ENCODE measurements at regions not wholly inside any gene's neighbourhood (a gene's known extent, or its start where the extent isn't known, plus 50 kb on each side); places are given as distances from the start of the nearest gene placed in this dataset.

DNA sequence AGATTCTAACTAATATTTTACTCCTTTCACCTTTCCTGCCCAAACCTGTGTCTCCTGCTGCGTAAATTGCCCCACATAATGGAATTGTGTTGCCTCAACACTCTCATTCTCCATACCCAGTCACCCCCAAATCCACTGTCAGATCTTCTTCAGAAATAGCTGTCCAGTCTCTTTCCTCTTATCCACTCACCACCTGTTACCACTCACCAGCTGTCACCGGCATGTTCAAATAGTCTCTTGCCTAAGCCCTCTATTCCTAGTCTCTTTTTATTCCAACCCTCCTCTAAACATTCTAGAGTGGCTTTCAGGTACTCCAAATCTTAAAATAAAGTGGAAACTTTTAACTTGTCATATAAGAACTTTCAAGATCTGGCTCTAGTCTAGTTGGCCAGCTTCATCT is 262.0 kb upstream of the FBXL7 start:
- Mint-ChIP-seq H3K4me3 (no peak overlapping the region), H3K36me3 (peaks cover 4% of the 10 kb centered on the region), H3K9me3 (peaks cover 25% of the 10 kb centered on the region), H3K27ac (no peak overlapping the region), H3K27me3 (ENCODE audit: low read depth) (no peaks in the 10 kb centered on the region), H3K4me1 (no peaks in the 10 kb centered on the region)
- TF ChIP-seq, protein P1, sequence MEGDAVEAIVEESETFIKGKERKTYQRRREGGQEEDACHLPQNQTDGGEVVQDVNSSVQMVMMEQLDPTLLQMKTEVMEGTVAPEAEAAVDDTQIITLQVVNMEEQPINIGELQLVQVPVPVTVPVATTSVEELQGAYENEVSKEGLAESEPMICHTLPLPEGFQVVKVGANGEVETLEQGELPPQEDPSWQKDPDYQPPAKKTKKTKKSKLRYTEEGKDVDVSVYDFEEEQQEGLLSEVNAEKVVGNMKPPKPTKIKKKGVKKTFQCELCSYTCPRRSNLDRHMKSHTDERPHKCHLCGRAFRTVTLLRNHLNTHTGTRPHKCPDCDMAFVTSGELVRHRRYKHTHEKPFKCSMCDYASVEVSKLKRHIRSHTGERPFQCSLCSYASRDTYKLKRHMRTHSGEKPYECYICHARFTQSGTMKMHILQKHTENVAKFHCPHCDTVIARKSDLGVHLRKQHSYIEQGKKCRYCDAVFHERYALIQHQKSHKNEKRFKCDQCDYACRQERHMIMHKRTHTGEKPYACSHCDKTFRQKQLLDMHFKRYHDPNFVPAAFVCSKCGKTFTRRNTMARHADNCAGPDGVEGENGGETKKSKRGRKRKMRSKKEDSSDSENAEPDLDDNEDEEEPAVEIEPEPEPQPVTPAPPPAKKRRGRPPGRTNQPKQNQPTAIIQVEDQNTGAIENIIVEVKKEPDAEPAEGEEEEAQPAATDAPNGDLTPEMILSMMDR (IDR thresholded peaks at IDR 0.05; ENCODE audit: unreplicated experiment) = no peak
- no peak for DNase-seq (ENCODE audit: low spot score in 2 of 2, unreplicated experiment in 2 of 2)

DNA sequence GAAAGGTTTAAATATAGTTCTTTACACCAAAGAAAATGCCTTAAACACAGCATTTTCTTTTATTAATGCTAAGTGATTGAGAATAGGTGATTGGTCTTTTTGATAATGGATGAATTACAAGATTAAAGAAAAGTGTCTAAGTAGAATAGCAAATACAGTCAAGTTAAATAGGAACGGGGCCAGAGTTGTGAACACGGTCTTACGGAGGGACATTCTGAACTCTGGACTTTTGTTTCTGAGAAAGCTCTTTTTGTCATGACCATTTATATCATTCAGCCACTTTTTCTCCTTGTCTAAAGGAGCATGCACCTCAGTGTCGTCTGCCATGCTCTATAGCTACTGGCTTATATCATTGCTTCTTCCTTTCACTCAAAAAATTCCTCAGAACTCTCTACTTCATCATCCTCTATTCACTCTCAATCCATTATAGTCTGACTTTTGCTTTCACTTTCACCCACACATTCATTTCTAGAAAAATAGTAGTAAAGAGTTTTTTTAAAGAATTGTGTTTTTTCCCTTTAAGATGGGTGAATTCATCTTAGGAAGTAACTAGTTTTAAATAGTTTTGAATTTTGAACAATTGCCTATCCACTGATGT is 263.0 kb upstream of the FBXL7 start:
- DNase-seq (ENCODE audit: low spot score in 2 of 2, unreplicated experiment in 2 of 2) = no peak
- Mint-ChIP-seq H3K36me3 (peaks cover 4% of the 10 kb centered on the region), H3K27ac (no peak overlapping the region), H3K4me3 (no peak overlapping the region), H3K9me3 (peaks cover 27% of the 10 kb centered on the region), H3K27me3 (ENCODE audit: low read depth) (no peaks in the 10 kb centered on the region), H3K4me1 (peaks cover 1% of the 10 kb centered on the region)
- TF ChIP-seq, protein P1 (IDR thresholded peaks at IDR 0.05; ENCODE audit: unreplicated experiment) = no peak

DNA sequence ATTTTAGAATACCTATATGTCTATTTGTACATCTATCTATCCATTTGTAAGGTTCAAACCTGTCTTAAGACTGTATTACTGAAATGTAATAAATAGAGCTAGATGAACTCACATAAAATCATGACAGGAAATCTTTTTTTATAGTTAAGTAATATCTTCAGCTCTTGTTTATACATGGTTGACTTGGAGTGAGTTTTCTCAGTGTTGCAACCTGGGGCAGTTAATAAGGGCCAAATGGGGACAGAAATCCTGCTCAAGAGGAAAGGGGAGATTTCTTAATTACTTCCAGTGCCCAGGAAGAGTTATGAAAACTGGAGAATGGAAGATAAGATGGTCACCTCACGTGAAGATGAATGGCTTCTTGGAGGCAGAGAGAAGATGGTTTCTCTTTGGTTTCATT is 265.1 kb upstream of the FBXL7 start:
- H3K36me3 Mint-ChIP-seq = peaks cover 3% of the 10 kb centered on the region
- H3K27me3 Mint-ChIP-seq (ENCODE audit: low read depth) = no peaks in the 10 kb centered on the region
- TF ChIP-seq, protein P1 (IDR thresholded peaks at IDR 0.05; ENCODE audit: unreplicated experiment) = no peak
- no peak for DNase-seq (ENCODE audit: low spot score in 2 of 2, unreplicated experiment in 2 of 2)
- H3K27ac Mint-ChIP-seq = no peak overlapping the region
- H3K9me3 Mint-ChIP-seq = peaks cover 19% of the 10 kb centered on the region
- peaks cover 1% of the 10 kb centered on the region for H3K4me1 Mint-ChIP-seq
- H3K4me3 Mint-ChIP-seq = no peak overlapping the region

DNA sequence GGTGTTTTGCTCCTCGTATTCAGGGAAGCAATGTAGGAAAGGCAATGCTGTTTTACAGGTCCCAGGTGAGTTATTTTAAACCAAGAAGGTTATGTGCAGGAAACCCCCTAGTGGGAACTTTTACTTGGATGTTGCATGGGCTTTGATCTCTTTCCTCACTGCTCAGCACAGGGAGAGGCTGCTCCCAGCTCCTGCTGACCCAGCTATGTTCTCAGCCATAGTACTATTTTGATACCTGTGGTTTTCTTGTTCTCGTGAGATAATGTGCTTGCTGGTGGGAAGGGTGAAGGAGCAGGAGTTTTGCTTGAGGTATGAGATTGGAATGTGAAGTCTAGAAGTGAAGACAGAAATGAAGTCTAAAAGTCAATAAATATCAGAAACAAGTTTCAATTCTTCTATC is 265.6 kb upstream of the FBXL7 start:
- Mint-ChIP-seq H3K27ac (no peak overlapping the region), H3K36me3 (no peaks in the 10 kb centered on the region), H3K9me3 (peaks cover 14% of the 10 kb centered on the region), H3K4me1 (peaks cover 1% of the 10 kb centered on the region), H3K27me3 (ENCODE audit: low read depth) (no peaks in the 10 kb centered on the region), H3K4me3 (no peak overlapping the region)
- TF ChIP-seq, protein P1 (IDR thresholded peaks at IDR 0.05; ENCODE audit: unreplicated experiment) = no peak
- DNase-seq (ENCODE audit: low spot score in 2 of 2, unreplicated experiment in 2 of 2) = no peak

DNA sequence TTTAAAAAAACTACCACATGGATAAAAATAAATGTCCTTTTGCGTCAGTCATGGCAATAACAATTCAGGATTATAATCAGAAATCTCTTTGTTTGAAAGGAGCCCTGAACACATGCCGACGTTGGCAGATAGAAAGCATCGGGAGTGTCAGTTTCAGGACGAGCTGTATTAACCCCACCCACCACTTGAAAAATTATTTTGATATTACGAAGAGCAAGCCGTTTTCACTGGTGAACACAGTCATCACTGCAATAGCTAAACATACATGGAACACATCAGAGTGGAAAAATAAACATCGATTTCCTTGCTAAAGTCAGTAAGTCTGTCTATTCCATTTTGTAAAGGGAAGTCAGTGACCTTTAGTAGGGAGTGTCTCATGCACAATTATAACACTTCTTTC is 266.4 kb upstream of the FBXL7 start:
- no peak for DNase-seq (ENCODE audit: low spot score in 2 of 2, unreplicated experiment in 2 of 2)
- TF ChIP-seq, protein P1 (IDR thresholded peaks at IDR 0.05; ENCODE audit: unreplicated experiment) = no peak
- Mint-ChIP-seq H3K4me1 (peaks cover 1% of the 10 kb centered on the region), H3K36me3 (no peaks in the 10 kb centered on the region), H3K9me3 (peaks cover 8% of the 10 kb centered on the region), H3K27me3 (ENCODE audit: low read depth) (no peaks in the 10 kb centered on the region), H3K27ac (no peak overlapping the region), H3K4me3 (no peak overlapping the region)

GRCh38 chr5:15222156-15222555 is 277.8 kb upstream of the FBXL7 start:
- no peak overlapping the region for H3K4me3 Mint-ChIP-seq
- H3K9me3 Mint-ChIP-seq = no peaks in the 10 kb centered on the region
- peaks cover under 1% of the 10 kb centered on the region for H3K27me3 Mint-ChIP-seq (ENCODE audit: low read depth)
- DNase-seq (ENCODE audit: low spot score in 2 of 2, unreplicated experiment in 2 of 2) = no peak
- H3K4me1 Mint-ChIP-seq = peaks cover 2% of the 10 kb centered on the region
- no peaks in the 10 kb centered on the region for H3K36me3 Mint-ChIP-seq
- H3K27ac Mint-ChIP-seq = no peak overlapping the region
- TF ChIP-seq, protein P1 (IDR thresholded peaks at IDR 0.05; ENCODE audit: unreplicated experiment) = no peak

Measured in mesothelial cell of epicardium (in vitro differentiated cells).